GM12873 (cell line): ENCODE measurements at regions not wholly inside any gene's neighbourhood (a gene's known extent, or its start where the extent isn't known, plus 50 kb on each side); places are given as distances from the start of the nearest gene placed in this dataset.

Experiments used
- TF ChIP-seq, protein P1 (sequence below): IDR thresholded peaks from 2 replicates; pipeline ENCODE4 v1.5.1; 2012; ENCODE audit warnings: low read depth, mild to moderate bottlenecking, moderate library complexity, low read length, control low read depth; ENCODE audit not compliant: insufficient read depth; ENCODE audit errors: missing control alignments

DNA sequence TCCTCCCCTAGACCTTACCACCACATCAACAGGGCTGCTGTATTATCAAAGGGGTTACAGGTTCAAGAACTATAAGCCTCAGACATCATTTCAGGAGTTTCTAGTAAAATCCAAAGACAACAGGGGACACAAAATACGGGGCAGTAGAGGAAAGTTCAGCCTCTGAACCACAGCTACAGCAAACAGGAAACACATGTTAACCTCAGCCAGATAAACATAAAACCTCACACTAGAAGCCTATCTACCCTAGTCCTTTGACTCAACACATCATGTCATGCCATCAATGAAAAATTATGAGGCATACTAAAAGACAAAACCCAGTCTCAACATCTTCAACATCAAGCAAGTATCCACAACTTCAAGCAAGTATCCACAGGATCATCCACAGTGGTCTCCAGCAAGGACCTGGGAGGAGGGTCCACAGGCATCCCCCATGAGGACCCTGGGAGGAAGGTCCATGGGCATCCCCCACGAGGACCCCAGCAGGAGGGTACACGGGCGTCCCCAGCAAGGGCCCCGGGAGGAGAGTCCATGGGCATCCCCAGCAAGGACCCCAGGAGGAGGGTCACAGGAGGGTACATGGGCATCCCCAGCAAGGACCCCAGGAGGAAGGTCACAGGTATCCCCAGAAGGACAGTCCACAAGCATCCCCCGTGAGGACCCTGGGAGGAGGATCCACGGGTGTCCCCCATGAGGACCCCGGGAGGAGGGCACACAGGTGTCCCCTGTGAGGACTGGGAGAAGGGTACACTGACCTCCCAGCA is 440.0 kb downstream of the MATN1 start:
- TF ChIP-seq, protein P1, sequence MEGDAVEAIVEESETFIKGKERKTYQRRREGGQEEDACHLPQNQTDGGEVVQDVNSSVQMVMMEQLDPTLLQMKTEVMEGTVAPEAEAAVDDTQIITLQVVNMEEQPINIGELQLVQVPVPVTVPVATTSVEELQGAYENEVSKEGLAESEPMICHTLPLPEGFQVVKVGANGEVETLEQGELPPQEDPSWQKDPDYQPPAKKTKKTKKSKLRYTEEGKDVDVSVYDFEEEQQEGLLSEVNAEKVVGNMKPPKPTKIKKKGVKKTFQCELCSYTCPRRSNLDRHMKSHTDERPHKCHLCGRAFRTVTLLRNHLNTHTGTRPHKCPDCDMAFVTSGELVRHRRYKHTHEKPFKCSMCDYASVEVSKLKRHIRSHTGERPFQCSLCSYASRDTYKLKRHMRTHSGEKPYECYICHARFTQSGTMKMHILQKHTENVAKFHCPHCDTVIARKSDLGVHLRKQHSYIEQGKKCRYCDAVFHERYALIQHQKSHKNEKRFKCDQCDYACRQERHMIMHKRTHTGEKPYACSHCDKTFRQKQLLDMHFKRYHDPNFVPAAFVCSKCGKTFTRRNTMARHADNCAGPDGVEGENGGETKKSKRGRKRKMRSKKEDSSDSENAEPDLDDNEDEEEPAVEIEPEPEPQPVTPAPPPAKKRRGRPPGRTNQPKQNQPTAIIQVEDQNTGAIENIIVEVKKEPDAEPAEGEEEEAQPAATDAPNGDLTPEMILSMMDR = no peak

DNA sequence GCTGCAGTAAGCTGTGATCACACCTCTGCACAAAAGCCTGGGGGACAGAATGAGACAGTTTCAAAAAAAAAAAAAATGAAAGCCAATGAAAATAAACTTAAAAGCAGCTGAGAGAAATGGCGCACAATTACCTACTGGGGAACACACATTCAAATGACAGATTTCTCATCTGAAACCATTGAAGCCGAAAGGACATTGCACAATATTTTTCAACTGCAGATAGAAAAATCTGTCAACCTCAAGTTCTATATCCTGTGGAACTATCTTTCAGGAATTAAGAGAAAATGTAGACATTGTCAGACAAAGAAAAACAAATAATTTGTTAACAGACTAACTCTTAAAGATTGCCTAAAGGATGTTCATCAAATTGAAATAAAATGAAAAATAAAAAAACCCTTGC is 442.8 kb downstream of the MATN1 start:
- TF ChIP-seq, protein P1 = no peak

DNA sequence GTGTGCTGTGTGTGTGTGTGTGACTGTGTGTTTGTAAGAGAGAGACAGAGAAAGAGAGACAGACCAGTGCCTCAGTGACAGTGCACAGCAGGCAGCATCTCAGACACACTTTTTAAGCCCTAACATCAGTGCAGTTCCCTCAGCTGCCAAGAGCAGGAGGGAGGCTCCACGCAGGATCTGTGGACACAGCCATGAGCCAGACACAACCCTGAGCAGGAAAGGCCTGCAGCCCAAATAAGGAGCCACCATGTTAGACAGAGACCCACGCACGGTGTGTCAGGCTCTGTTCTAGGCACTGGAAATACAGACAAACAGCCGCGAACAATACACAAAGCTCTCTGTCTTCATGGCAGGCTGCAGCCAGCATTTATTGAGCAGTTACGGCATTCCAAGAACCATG is 445.5 kb downstream of the MATN1 start:
- TF ChIP-seq, protein P1 = no peak

DNA sequence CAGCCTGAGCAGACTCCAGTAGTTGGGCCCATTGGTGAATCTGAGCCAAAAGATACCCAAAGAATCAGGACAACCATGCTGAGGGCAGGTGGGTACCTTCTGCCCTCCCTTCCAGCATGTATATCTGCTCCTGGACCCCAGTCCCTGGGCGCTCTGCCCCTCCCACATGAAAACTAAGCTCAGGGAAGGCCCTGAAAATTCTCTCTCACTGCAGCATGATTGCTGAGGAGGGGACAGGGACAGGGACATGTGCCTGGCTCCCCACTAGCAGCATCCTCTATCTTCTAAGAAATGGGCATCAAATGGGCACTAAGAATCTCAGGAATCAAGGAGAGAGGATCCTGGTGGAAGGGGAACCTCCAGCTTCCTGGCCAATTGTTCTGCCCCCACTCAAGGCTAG is 446.0 kb downstream of the MATN1 start:
- TF ChIP-seq, protein P1 = no peak

DNA sequence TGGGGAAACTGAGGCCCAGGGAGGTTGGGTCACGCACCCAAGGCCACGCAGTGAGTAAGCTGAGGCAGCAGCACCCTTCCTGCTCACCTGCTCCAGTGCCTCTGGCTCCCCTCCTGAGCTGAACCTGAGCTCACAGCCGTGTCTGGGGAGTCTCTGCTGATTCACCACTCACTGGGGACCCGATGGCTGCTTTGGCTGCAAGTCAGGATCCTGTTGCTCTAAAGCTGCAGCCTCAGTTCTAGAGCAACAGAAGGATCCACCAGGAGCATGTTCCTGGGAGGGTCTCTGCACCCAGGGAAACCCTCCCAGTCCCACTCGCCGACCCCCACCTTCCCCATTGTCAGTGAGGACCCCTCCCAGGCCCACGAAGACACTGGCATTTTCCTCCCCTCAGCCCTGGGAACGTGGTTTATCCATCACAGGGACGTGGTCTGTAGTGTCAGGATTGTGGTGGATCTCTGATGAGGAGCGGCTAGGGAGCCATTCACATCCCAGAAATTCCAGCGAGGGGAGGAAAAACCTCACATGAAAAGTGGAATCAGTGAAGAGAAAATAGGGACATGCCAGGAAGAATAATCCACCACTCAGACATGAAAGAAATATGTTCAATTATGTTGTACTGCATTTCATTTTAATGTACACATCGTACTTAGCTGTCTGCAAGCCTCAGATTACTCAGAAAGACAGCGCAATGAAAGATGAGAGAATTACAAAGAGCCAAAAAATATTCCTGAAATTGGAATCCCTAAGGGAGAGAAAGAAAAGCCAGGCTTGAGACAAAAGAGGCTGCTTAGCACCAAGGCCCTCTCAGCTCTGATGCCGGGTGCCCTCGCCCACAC is 447.2 kb downstream of the MATN1 start:
- TF ChIP-seq, protein P1 = no peak

DNA sequence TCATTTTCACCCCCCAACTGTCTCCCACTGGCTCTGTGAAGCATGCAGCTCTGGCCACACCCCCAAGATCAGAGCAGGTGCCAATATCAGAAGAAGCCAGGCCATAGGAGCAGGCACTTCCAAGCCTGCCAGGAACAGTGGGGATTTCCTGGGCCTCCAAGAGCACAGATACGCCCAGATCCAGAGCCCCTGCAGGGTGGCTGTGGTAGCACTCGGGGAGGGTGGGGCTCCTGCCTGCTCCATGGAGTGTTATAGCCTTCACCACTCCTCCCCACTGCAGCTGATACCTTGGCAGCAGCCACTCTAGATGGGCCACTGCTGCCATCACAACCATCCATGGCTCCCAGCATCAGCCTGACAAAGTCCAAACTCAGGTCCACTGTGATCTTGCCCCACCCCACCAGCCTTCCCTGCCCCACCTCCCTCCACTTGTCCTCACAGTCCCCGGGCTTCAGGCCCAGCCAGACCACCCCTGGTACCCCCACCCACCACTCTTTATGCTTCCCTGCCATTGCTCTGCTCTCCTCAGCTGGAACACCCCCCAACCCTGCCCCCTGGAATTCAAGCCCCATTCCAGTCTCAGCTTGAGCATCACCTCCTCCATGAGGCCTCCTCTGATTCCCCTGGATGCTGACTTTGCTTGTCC is 448.3 kb downstream of the MATN1 start:
- TF ChIP-seq, protein P1 = no peak
